DMS153 treated with DMSO at 0.1 percent for 48 hours (cell line): ENCODE measurements at regions not wholly inside any gene's neighbourhood (a gene's known extent, or its start where the extent isn't known, plus 50 kb on each side); places are given as distances from the start of the nearest gene placed in this dataset.
"Not testable (repeated sequence)": the region's sequence is repeated elsewhere in the genome, so short reads cannot be mapped to it uniquely, and the experiment has no call there.

Experiments
- DNase-seq: peaks from one replicate; lab custom pipeline; 2025; ENCODE audit not compliant: unreplicated experiment; lab: John Stamatoyannopoulos, UW

GRCh38 chr7:156324201-156324600 is 316.4 kb upstream of the RNF32 start:
- DNase-seq = no peak

DNA sequence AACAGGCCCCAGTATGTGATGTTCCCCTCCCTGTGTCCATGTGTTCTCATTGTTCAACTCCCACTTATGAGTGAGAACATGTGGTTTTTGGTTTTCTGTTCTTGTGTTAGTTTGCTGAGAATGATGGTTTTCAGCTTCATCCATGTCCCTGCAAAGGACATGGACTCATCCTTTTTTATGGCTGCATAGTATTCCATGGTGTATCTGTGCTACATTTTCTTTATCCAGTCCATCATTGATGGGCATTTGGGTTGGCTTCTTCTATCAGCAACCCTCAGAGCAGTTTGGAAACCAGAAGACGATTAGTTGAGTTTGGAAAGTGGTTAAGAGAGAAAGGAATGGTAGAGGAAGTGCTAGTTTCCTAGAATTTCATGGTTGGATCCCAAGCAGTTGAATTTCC is 319.1 kb upstream of the RNF32 start:
- DNase-seq = not testable (repeated sequence)

DNA sequence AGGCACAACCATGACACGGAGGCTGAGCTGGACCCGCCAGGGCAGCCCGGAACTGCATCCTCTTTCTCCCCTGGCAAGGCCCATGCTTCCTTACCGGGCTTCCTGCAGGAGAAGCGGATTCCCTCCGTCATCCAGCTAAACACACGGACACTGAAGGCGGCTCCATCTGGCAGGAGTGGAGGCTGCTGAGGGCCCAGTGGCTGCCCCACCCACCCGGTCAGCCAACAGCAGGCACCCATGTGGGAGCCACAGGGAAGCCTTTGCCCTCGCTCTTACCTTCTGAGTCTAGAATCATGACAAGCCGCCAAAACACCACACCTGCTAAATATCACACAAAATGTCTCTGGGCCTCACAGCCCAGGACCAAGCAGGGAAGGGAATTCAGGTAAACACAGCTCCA is 321.6 kb upstream of the RNF32 start:
- DNase-seq = no peak

DNA sequence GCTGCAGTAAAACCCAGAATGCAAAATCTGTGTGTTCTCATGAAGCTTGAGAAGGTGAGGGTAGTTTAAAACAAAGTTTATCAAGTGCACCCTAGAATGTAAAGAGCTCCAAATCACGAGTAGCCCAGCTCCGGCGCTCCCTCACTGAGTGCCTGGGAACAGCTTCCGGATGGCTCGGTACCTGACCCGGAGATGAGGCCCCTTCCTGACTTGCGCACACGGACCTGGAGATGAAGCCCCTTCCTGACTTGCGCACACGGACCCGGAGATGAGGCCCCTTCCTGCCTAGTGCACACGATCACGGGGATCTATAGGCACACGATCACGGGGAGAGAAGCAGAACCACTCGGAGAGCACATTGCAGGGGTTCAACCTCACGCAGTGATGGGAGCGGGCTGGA is 322.1 kb upstream of the RNF32 start:
- no peak for DNase-seq

- DNase-seq = no peak
These were observed 331.5 kb upstream of the RNF32 start for GRCh38 chr7:156309016-156309620.

DNA sequence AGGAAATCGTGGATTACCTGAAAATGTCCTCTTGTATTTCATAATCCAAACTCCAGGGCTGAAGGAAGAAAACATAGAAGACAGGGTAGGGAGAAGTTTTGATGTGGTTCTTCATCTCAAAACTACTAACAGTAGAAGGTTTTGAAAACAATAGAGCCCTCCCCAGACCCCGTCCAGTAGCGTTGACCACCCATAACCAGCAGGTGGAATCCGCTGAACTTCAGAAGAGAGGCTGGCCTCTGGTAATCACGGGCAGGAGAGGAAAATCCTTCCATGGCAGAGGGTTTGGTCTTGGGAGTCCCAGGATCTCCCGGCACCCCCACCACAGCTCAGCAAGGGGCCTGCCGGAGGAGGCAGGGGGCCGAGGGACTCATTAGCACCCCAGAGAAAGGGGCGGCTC is 333.4 kb upstream of the RNF32 start:
- no peak for DNase-seq

DNA sequence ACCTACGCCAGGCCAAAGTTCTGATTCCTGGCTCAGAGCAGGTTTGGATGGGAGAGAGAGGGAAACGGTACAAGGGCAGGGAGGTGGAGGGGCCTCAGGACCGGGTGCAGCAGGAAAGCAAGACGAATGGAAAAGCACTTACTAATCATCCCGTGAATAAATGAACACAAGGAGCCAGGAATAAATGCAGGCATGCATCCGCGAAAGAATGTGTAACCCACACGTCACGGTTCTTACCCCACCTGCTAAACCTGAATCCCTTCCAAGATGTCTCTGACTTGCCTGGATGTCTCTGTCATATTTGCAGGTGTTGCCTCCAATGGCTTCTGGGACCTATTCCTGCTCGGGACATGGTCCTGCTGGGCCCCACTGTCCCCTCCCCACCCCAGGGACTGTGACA is 335.2 kb upstream of the RNF32 start:
- no peak for DNase-seq

DNA sequence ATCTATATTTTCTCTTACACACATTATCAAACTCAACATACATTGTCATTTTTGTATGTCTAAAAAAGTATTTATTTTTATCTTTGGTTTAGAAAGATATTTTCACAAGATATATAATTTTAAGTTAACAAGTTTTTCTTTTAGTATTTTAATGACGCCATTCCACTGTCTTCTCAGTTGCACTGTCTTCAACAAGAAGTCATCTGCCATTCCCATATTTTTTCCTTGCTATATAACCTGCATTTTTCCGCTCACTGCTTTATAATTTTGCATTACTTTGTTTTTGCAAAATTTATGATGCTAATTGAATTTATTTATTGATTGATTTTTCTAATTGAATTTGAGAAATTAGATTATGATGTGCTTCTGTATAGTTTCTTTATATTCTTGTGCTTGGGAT is 357.8 kb upstream of the RNF32 start:
- DNase-seq = no peak

DNA sequence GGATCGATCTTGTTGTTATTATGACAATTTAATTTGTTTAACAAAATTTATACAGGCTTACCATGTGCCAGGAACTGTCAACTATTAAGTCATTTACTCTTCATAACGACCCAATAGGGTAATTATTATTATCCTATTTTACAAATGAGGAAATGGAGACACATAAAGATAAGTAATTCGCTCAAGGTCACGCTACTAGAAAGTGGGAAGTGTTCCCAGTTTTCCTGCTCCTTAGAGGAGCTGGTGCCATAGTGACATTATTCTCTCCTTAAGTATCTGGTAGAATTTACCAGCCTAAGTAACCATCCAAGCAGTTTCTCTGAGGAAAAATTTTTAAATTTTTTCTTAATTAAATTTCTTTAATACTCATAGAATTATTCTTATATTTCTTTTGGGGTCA is 360.9 kb upstream of the RNF32 start:
- no peak for DNase-seq

GRCh38 chr7:156275292-156275691 is 365.3 kb upstream of the RNF32 start:
- no peak for DNase-seq

DNA sequence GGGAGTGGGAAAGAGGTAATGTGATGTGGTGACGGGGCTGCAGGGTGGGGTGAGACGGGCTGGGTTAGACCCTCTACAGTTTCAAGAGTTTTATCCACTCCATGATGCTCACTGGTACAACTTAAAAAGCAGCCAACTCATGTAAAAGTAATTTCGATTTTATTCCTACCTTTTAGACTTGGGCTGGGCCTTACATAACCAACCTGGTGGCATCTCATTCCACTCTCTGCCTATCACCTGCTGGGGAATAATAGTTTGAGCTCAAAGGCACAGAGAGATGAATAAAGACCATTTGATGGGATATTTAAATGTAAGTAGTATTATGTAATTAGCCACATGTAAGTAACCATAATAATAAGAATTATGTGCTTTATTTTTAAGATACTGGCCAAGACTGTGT is 366.0 kb upstream of the RNF32 start:
- no peak for DNase-seq

DNA sequence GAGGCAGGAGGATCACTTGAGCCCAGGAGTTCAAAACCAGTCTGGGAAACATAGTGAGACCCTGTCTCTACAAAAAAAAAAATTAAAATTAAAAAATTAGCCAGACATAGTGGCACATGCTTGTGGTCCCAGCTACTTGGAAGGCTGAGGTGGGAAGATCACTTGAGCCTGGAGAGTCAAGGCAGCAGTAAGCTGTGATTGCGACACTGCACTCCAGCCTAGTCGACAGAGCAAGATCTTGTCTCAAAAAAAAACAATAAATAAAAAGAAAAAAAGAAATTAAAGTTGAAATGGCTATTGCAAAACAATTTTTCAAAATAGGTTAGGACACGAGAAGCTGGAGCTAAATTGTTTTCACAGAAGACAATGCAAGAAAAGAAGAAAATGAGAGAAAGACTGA is 379.0 kb upstream of the RNF32 start:
- DNase-seq = no peak

DNA sequence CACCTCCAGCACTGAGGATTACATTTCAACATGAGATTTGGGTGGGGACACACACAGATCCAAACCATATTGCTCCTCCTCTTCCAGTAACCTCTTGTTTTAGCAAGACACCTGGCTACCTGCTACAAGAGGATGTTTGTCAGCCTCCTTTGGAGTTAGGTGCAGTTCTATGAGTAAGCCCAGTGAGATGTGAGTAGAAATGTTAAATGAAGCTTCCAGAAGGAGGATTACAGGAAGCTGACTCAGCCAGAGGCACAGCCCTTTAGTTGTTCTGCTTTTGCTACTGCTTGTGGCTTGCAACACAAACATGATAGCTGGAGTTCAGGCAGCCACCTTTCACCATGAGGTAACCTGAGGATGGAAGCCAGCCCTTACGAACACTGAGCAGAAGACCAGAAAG is 382.7 kb upstream of the RNF32 start:
- no peak for DNase-seq

DNA sequence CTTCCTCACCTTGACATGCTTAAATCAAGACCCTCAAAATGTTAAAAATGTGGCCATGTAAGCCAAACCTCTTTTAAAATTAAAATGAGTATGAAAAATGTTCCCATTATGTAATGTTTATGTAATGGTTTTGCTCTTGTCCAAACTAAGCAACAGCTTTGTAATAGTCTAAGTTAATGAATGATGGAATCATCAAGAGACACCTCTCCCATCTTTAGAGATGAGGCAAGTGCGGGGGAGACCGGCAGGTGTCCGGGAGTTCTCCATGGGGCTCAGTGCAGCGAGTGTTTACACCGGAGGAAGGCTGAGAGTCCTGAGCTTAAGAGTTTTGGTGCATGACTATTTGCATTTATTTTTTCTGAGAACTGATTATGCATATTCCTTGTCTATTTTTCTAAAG is 384.9 kb upstream of the RNF32 start:
- DNase-seq = no peak

DNA sequence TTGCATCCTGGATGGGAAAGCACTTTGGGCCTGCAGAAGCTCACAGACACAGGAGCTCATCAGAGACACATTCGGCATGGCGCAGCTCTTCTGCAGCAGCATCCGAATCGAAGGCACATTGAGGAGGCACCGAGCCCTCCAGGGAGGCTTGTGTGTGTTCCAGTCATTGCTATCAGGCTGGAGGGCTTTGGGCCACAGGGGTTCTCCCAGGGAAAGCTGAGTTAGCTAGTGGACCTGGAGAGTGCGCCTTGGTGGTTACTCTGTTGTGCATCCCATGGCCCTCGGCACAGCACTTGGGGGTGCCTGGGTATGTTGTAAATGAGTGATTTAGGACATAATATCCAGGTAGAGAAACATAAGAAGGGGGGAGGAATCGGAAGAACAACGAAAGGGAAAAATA is 388.7 kb upstream of the RNF32 start:
- DNase-seq = no peak

- DNase-seq = no peak
These were observed 400.0 kb upstream of the RNF32 start for GRCh38 chr7:156240532-156240931.

- no peak for DNase-seq
These were observed 402.0 kb upstream of the RNF32 start for GRCh38 chr7:156238366-156239133.

DNA sequence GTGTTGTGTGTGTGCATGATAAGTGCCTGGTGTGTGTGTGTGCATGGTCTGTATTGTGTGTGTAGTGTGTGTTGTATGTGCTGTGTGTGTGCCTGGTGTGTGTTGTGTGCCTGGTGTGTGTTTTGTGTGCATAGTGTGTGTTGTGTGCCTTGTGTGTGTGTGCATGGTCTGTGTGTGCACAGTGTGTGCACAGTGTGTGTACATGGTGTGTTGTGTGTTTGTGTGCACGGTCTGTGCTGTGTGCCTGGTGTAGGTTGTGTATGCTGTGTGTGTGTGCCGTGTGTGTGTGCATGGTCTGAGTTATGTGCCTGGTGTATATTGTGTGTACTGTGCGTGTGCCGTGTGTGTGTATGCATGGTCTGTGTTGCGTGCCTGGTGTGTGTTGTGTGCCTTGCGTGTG is 403.0 kb upstream of the RNF32 start:
- no peak for DNase-seq

- DNase-seq = no peak
These were observed 403.5 kb upstream of the RNF32 start for GRCh38 chr7:156236936-156237599.

GRCh38 chr7:156236181-156236889 is 404.2 kb upstream of the RNF32 start:
- no peak for DNase-seq

DNA sequence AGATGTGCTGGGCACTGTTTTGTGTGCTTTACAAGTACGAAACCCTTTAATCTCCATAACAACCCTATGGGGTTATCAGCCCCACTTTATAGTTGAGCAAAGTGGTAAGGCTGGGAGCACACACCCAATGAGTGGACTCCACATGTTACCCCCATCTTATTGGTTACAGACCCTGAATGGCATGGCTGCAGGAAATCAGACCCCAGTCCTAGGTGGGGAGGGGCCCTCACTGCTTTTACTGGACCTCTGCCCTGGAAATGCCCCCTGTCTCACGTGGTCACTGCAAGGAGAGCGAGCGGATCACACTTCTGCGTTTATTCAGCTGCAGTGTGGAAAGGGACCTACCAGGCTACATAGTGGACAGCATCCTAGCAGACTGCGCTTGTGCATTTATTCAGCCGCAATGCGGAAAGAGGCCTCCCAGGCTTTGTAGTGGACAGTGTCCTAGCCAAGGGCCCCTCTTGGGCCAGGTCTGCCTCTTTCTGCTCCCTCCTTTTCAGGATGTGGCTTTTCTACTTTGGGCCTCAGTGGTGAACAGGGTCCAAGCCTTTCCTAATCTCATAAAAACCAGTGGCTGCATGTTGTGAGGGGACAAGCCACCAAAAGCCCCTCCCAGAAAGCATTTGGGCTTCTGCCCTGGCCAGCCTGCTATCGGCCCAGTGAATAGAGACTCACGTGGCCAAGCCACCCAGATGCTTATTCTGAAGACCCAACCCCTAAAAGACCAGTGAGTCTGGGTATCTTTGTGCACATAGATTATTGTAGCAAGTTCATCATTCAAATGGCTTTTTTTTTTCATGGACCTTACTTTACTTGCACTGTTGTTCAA is 405.7 kb upstream of the RNF32 start:
- no peak for DNase-seq
